SK-N-SH (cell line): ENCODE measurements at regions not wholly inside any gene's neighbourhood (a gene's known extent, or its start where the extent isn't known, plus 50 kb on each side); places are given as distances from the start of the nearest gene placed in this dataset.

ENCODE experiments used
- CTCF ChIA-PET: fragments of 300-600, 350-600 bp; formaldehyde crosslinking; extraction: SDS; loops from one replicate; lab custom pipeline; 2021; lab: Yijun Ruan, JAX
- POLR2A ChIA-PET: fragments of 350-600 bp; sonication (Branson Sonifier 250); formaldehyde crosslinking; extraction: SDS; loops from one replicate; lab custom pipeline; 2020; ENCODE audit warnings: antibody characterized with exemption, inconsistent platforms; lab: Yijun Ruan, JAX
- DNase-seq: peaks from one replicate; pipeline ENCODE4 v3.0.0; 2012
- H2AFZ ChIP-seq: fragments of 200-600 bp; sonication (generic); 2 replicates; pipeline ENCODE4 v1.8.1; 2016; ENCODE audit warnings: antibody characterized with exemption, mild to moderate bottlenecking, low read depth
- H3F3A ChIP-seq: fragments of 200-600 bp; sonication (generic); replicated peaks from 2 replicates; pipeline ENCODE3; 2016; ENCODE audit warnings: antibody characterized with exemption, mild to moderate bottlenecking; ENCODE audit not compliant: insufficient read depth
- H3K27ac ChIP-seq, 2 experiments: fragments of 200-500 bp in 1 of 2; fragments of 200-600 bp in 1 of 2; sonication (Bioruptor generic) in 1 of 2; sonication (generic), shearing (Covaris generic) in 1 of 2; 2 replicates each; pipeline versions ENCODE4 v1.5.1 to v1.6.1; 2014 to 2016; ENCODE audit warnings: low read depth in 2 of 2, inconsistent platforms in 1 of 2, low read length in 1 of 2, mild to moderate bottlenecking in 1 of 2, mixed read lengths in 1 of 2
- H3K27me3 ChIP-seq: fragments of 200-600 bp; sonication (generic), shearing (Covaris generic); 2 replicates; pipeline ENCODE4 v1.6.1; 2016; ENCODE audit warnings: mixed run types; ENCODE audit not compliant: insufficient read depth
- H3K36me3 ChIP-seq, 2 experiments: fragments of 200-500 bp in 1 of 2; fragments of 200-600 bp in 1 of 2; sonication (Bioruptor generic) in 1 of 2; sonication (generic) in 1 of 2; replicated peaks in 1 of 2; 2 replicates each; pipeline versions ENCODE3 to v1.5.1; 2014 to 2016; ENCODE audit warnings: low read length in 1 of 2, mild to moderate bottlenecking in 1 of 2; ENCODE audit not compliant: insufficient read depth in 2 of 2, control insufficient read depth in 1 of 2
- H3K4me1 ChIP-seq, 2 experiments: fragments of 200-500 bp in 1 of 2; fragments of 200-600 bp in 1 of 2; sonication (Bioruptor generic) in 1 of 2; sonication (generic), shearing (Covaris generic) in 1 of 2; 2 replicates each; pipeline versions ENCODE4 v1.5.1 to v1.6.1; 2014 to 2016; ENCODE audit warnings: low read depth in 1 of 2, low read length in 1 of 2, mixed run types in 1 of 2; ENCODE audit not compliant: insufficient read depth in 2 of 2, control insufficient read depth in 1 of 2
- H3K4me2 ChIP-seq: fragments of 200-600 bp; sonication (generic), shearing (Covaris generic); 2 replicates; pipeline ENCODE4 v1.6.1; 2017; ENCODE audit warnings: mixed run types
- H3K4me3 ChIP-seq, 2 experiments: fragments of 200-500 bp in 1 of 2; fragments of 200-600 bp in 1 of 2; sonication (Bioruptor generic) in 1 of 2; sonication (generic), shearing (Covaris generic) in 1 of 2; 2 replicates each; pipeline versions ENCODE4 v1.5.1 to v1.8.1; 2014 to 2016; ENCODE audit warnings: low read depth in 2 of 2, inconsistent platforms in 1 of 2, low read length in 1 of 2, mild to moderate bottlenecking in 1 of 2, mixed read lengths in 1 of 2, moderate library complexity in 1 of 2
- H3K79me2 ChIP-seq: fragments of 200-600 bp; sonication (generic); 2 replicates; pipeline ENCODE4 v1.8.1; 2017; ENCODE audit warnings: mild to moderate bottlenecking; ENCODE audit not compliant: insufficient read depth
- H3K9ac ChIP-seq: fragments of 200-600 bp; sonication (generic); 2 replicates; pipeline ENCODE4 v1.6.1; 2017; ENCODE audit warnings: mixed run types
- H3K9me2 ChIP-seq: fragments of 200-600 bp; sonication (generic); 2 replicates; pipeline ENCODE4 v1.6.1; 2017; ENCODE audit warnings: mixed run types
- H3K9me3 ChIP-seq: fragments of 200-600 bp; sonication (generic); 2 replicates; pipeline ENCODE4 v1.6.1; 2017; ENCODE audit warnings: mixed run types, mild to moderate bottlenecking, moderate library complexity
- H4K20me1 ChIP-seq: fragments of 200-600 bp; sonication (generic); 2 replicates; pipeline ENCODE4 v1.6.1; 2017; ENCODE audit warnings: mild to moderate bottlenecking, mixed run types; ENCODE audit not compliant: insufficient read depth
- CTCF ChIP-seq: fragments of 200-600 bp; sonication (generic); IDR thresholded peaks from 2 replicates; pipeline ENCODE4 v1.6.1; 2017; ENCODE audit warnings: antibody characterized with exemption, mild to moderate bottlenecking, moderate library complexity
- ELF1 ChIP-seq: IDR thresholded peaks from 2 replicates; pipeline ENCODE4 v1.4.0; 2012
- EP300 ChIP-seq, 2 experiments: IDR thresholded peaks; 2 replicates each; pipeline versions ENCODE4 v1.4.0 to v1.6.1; 2012; ENCODE audit warnings: borderline replicate concordance in 1 of 2, low read depth in 1 of 2, low read length in 1 of 2
- EZH2phosphoT487 ChIP-seq: fragments of 200-600 bp; sonication (generic); IDR thresholded peaks from 2 replicates; pipeline ENCODE4 v1.6.1; 2017; ENCODE audit warnings: low read depth, mixed run types, mild to moderate bottlenecking, antibody characterized with exemption, moderate library complexity, borderline replicate concordance
- FOXJ3 ChIP-seq: sonication (generic); formaldehyde crosslinking; IDR thresholded peaks from 2 replicates; pipeline ENCODE4 v1.5.1; 2020; ENCODE audit warnings: mild to moderate bottlenecking, missing genetic modification reagents
- FOXM1 ChIP-seq: IDR thresholded peaks from 2 replicates; pipeline ENCODE4 v1.4.0; 2012; ENCODE audit warnings: low read depth, mild to moderate bottlenecking
- GATA2 ChIP-seq: sonication (generic); formaldehyde crosslinking; IDR thresholded peaks from 2 replicates; pipeline ENCODE4 v1.5.0; 2020; ENCODE audit warnings: mild to moderate bottlenecking, missing genetic modification reagents
- JUND ChIP-seq: IDR thresholded peaks from 2 replicates; pipeline ENCODE4 v1.4.0; 2012
- NRF1 ChIP-seq: IDR thresholded peaks from 2 replicates; pipeline ENCODE4 v1.6.1; 2012; ENCODE audit warnings: low read depth, mild to moderate bottlenecking, low read length
- RAD21 ChIP-seq: IDR thresholded peaks from 2 replicates; pipeline ENCODE4 v1.6.1; 2012; ENCODE audit warnings: mild to moderate bottlenecking, low read length
- RCOR1 ChIP-seq: fragments of 150-350 bp; IDR thresholded peaks from 2 replicates; pipeline ENCODE4 v1.6.1; 2017; ENCODE audit warnings: antibody characterized with exemption, low read length
- SIN3A ChIP-seq: IDR thresholded peaks from 2 replicates; pipeline ENCODE4 v1.6.1; 2012; ENCODE audit warnings: low read depth, mild to moderate bottlenecking, low read length, moderate library complexity, borderline replicate concordance
- SMC3 ChIP-seq: IDR thresholded peaks from 2 replicates; pipeline ENCODE4 v1.6.1; 2012; ENCODE audit warnings: low read depth, low read length, improper control_type of control experiment
- TAF1 ChIP-seq: IDR thresholded peaks from 2 replicates; pipeline ENCODE4 v1.6.1; 2012; ENCODE audit warnings: low read depth, mild to moderate bottlenecking, low read length, moderate library complexity, borderline replicate concordance
- TCF12 ChIP-seq: IDR thresholded peaks from 2 replicates; pipeline ENCODE4 v1.4.0; 2012
- TEAD4 ChIP-seq: IDR thresholded peaks from 2 replicates; pipeline ENCODE4 v1.4.0; 2012; ENCODE audit warnings: mild to moderate bottlenecking, borderline replicate concordance; ENCODE audit not compliant: insufficient read depth
- USF1 ChIP-seq: IDR thresholded peaks from 2 replicates; pipeline ENCODE4 v1.4.0; 2012; ENCODE audit warnings: low read depth, borderline replicate concordance
- YY1 ChIP-seq: IDR thresholded peaks from 2 replicates; pipeline ENCODE4 v1.4.0; 2012; ENCODE audit warnings: low read depth, mild to moderate bottlenecking
- WGBS: methylation state at CpG from one replicate; pipeline ENCODE4 v1.1.6; 2017; ENCODE audit warnings: low lambda C conversion rate; 5-methylcytosine and 5-hydroxymethylcytosine counted together
- TF ChIP-seq, protein P1 (sequence below): IDR thresholded peaks from 2 replicates; pipeline ENCODE4 v1.4.0; 2012; ENCODE audit warnings: low read depth, borderline replicate concordance
- TF ChIP-seq, protein P2 (sequence below): IDR thresholded peaks from 2 replicates; pipeline ENCODE4 v1.4.0; 2012; ENCODE audit warnings: low read depth
- TF ChIP-seq, protein P3 (sequence below): fragments of 150-350 bp; IDR thresholded peaks from 2 replicates; pipeline ENCODE4 v1.6.1; 2017; ENCODE audit warnings: antibody characterized with exemption, low read length, low read depth, borderline replicate concordance

GRCh38 chr6:23713211-23713610 lies 412.8 kb upstream of the NRSN1 start:
- CTCF ChIA-PET = no interaction called here
- no peak for DNase-seq
- H3K27ac ChIP-seq = no peak overlapping the region
- no peak overlapping the region for H3K4me3 ChIP-seq
- H3K79me2 ChIP-seq = no peaks in the 10 kb centered on the region
- no peaks in the 10 kb centered on the region for H3F3A ChIP-seq
- no peak overlapping the region for H3K4me2 ChIP-seq
- H3K9me2 ChIP-seq = no peaks in the 10 kb centered on the region
- no peaks in the 10 kb centered on the region for H3K27me3 ChIP-seq
- no peak for TF ChIP-seq RAD21
- TF ChIP-seq SMC3 = no peak
- no peak for TF ChIP-seq SIN3A
- no peak for TF ChIP-seq YY1
- no peak for TF ChIP-seq FOXM1
- TF ChIP-seq TAF1 = no peak
- TF ChIP-seq EZH2phosphoT487 = no peak
- TF ChIP-seq, protein P1, sequence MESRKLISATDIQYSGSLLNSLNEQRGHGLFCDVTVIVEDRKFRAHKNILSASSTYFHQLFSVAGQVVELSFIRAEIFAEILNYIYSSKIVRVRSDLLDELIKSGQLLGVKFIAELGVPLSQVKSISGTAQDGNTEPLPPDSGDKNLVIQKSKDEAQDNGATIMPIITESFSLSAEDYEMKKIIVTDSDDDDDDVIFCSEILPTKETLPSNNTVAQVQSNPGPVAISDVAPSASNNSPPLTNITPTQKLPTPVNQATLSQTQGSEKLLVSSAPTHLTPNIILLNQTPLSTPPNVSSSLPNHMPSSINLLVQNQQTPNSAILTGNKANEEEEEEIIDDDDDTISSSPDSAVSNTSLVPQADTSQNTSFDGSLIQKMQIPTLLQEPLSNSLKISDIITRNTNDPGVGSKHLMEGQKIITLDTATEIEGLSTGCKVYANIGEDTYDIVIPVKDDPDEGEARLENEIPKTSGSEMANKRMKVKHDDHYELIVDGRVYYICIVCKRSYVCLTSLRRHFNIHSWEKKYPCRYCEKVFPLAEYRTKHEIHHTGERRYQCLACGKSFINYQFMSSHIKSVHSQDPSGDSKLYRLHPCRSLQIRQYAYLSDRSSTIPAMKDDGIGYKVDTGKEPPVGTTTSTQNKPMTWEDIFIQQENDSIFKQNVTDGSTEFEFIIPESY = no peak
- TF ChIP-seq RCOR1 = no peak
- no peak for TF ChIP-seq ELF1
- TF ChIP-seq, protein P2, sequence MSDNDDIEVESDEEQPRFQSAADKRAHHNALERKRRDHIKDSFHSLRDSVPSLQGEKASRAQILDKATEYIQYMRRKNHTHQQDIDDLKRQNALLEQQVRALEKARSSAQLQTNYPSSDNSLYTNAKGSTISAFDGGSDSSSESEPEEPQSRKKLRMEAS = no peak
- TF ChIP-seq, protein P3, sequence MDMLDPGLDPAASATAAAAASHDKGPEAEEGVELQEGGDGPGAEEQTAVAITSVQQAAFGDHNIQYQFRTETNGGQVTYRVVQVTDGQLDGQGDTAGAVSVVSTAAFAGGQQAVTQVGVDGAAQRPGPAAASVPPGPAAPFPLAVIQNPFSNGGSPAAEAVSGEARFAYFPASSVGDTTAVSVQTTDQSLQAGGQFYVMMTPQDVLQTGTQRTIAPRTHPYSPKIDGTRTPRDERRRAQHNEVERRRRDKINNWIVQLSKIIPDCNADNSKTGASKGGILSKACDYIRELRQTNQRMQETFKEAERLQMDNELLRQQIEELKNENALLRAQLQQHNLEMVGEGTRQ = no peak
- TF ChIP-seq GATA2 (CRISPR knock-in tag) = no peak
- TF ChIP-seq, all 33 proteins: peak for 0
- Histone ChIP-seq H4K20me1 (no peaks in the 10 kb centered on the region), H2AFZ (no peak overlapping the region), H3K9me3 (0 out of 2 replicates have a peak, but pooled peaks cover 8% of the 10 kb centered on the region), H3K4me1 (no peaks in the 10 kb centered on the region), H3K9ac (no peak overlapping the region), H3K36me3 (no peaks in the 10 kb centered on the region)
- POLR2A ChIA-PET = no interaction called here
- WGBS = 31% methylated on average over 1 of the region's 1 CpG

DNA sequence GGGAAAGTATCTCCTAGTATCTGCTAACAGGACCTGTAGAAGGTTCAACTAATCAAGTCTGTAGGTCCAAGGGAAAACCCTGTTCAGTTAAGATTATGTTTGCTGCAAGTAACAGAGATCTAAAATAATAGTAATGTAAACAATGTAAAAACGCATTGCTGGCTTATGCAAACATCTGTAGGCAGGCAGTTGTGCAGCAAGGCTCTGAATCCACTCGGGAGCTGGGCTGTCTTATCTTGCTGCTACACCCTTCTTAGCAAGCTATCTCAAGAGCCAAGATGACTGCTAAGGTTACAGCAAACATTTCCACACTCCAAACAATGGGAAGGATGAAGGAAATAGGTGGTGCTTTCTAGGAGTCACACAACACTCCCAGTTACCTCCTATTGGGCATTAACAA lies 397.3 kb upstream of the NRSN1 start:
- no peaks in the 10 kb centered on the region for H3K79me2 ChIP-seq
- H3K36me3 ChIP-seq = no peaks in the 10 kb centered on the region
- DNase-seq = no peak
- no peak overlapping the region for H2AFZ ChIP-seq
- TF ChIP-seq TCF12 = no peak
- no peak for TF ChIP-seq FOXJ3 (CRISPR knock-in tag)
- TF ChIP-seq CTCF = no peak
- no peak for TF ChIP-seq JUND
- TF ChIP-seq USF1 = no peak
- TF ChIP-seq RCOR1 = no peak
- no peak for TF ChIP-seq EP300 (IDR thresholded peaks at IDR 0.05; ENCODE audit: borderline replicate concordance in 1 of 2, low read depth in 1 of 2, low read length in 1 of 2)
- TF ChIP-seq NRF1 = no peak
- no peak for TF ChIP-seq TEAD4
- peaks cover 3% of the 10 kb centered on the region; the same call in 1 of the 2 replicates for H3K9me2 ChIP-seq
- no peak overlapping the region for H3K9ac ChIP-seq
- H3K27ac ChIP-seq = no peak overlapping the region
- ChIA-PET POLR2A (no interaction called here), CTCF (no interaction called here)
- 0 out of 2 replicates have a peak, but pooled peaks cover 5% of the 10 kb centered on the region for H3K9me3 ChIP-seq
- no peaks in the 10 kb centered on the region for H3F3A ChIP-seq
- no peak overlapping the region for H3K4me3 ChIP-seq
- no peak overlapping the region for H3K4me2 ChIP-seq
- no peaks in the 10 kb centered on the region for H4K20me1 ChIP-seq
- no peaks in the 10 kb centered on the region for H3K27me3 ChIP-seq
- no peaks in the 10 kb centered on the region for H3K4me1 ChIP-seq
- 0% methylated on average over 2 of the region's 2 CpGs for WGBS
